ENCODE measurements at regions not wholly inside any gene's neighbourhood (a gene's known extent, or its start where the extent isn't known, plus 50 kb on each side); places are given as distances from the start of the nearest gene placed in this dataset.

DNA sequence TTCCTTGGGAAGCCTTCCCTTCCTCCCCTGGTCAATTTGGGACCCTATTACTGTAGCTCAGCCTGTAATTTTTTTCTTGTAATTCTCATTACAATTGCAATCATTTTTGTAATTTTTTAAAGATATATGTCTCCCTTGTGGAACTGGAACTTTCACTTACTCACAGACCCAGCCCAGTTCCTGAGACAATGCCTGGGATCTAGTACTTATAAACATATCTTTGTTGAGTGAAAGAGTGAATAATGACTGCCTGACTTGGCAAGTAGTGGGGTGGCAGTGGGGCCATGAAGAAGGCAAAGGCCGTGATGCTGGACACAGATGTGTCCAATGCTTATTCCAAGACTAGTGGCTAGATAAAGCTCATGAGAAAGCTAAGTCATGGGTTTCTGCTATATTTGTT, 294.5 kb upstream of the LRRN1 start (continued):
- TF ChIP-seq CHD7 (IDR thresholded peaks at IDR 0.05; ENCODE audit: insufficient replicate concordance, low read length) (no peak), RBBP5 (IDR thresholded peaks at IDR 0.05; ENCODE audit: borderline replicate concordance, low read depth, low read length) (no peak), SP2 (IDR thresholded peaks at IDR 0.05; ENCODE audit: low read length) (no peak), BRCA1 (IDR thresholded peaks at IDR 0.05; ENCODE audit: low read depth, low read length) (no peak), YY1 (IDR thresholded peaks at IDR 0.05; ENCODE audit: low read depth, low read length) (no peak), POU5F1 (IDR thresholded peaks at IDR 0.05; ENCODE audit: low read depth, low read length) (no peak), CBX8 (IDR thresholded peaks at IDR 0.05; ENCODE audit: borderline replicate concordance, low read depth, low read length) (no peak), KDM5A (IDR thresholded peaks at IDR 0.05; ENCODE audit: low read length) (no peak)

Data from H1 (cell line).